MG63 (cell line): ENCODE measurements at regions not wholly inside any gene's neighbourhood (a gene's known extent, or its start where the extent isn't known, plus 50 kb on each side); places are given as distances from the start of the nearest gene placed in this dataset.
"Not testable (repeated sequence)": the region's sequence is repeated elsewhere in the genome, so short reads cannot be mapped to it uniquely, and the experiment has no call there.

Experiments
- DNase-seq: peaks from one replicate; pipeline ENCODE4 v3.0.0-alpha.2; 2020
- H3K27me3 ChIP-seq: fragments of 250-450 bp; sonication (Bioruptor Pico); 2 replicates; pipeline ENCODE4 v1.5.1; 2020; ENCODE audit warnings: mild to moderate bottlenecking, moderate library complexity
- H3K36me3 ChIP-seq: fragments of 250-450 bp; sonication (Bioruptor Pico); 2 replicates; pipeline ENCODE4 v1.5.1; 2020; ENCODE audit warnings: mild to moderate bottlenecking, moderate library complexity
- H3K4me3 ChIP-seq: fragments of 250-450 bp; sonication (Bioruptor Pico); 2 replicates; pipeline ENCODE4 v1.5.1; 2020; ENCODE audit warnings: mild to moderate bottlenecking, moderate library complexity
- H3K9me3 ChIP-seq: fragments of 250-450 bp; sonication (Bioruptor Pico); 2 replicates; pipeline ENCODE4 v1.5.1; 2020; ENCODE audit warnings: mild to moderate bottlenecking, moderate library complexity

DNA sequence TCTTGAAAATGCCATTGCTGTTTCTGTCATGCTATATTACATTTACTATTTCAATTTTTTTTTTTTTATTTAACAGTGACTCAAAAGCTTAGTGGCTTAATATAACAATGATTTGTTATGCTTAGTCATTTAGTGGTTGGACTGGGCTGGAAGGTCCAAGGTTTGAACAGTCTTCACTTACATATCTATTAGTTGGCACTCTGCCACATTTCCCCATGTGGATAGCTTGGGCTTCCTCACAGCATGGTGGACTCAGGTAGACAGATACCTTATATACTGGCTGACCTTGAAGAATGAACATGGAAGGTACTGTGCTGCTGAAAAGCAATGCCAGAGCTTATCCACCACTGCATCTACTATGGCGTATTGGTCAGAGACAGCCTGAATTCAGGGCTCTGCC is 909.5 kb upstream of the SOX11 start:
- DNase-seq, result no peak

DNA sequence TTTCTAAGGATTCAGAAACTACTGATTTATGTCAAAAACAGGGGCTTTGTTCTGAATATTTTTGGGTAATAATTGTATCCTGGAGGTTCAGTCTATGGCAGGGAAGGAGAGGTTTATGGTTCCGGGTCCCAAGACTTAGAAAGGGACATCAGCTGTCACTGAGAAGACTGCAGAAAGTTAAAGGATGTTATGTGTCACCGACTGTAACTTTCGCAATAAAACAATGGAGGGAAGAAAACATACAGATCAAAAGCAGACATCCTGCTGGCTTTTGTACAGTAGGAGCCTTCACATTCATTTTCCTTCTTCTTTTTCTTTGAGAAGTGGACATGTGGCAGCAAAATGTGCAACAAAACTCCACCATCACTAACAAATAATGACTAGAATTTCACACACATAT is 900.7 kb upstream of the SOX11 start:
- H3K36me3 ChIP-seq, result no peaks in the 10 kb centered on the region
- H3K27me3 ChIP-seq, result no peaks in the 10 kb centered on the region
- H3K9me3 ChIP-seq, result no peaks in the 10 kb centered on the region
- DNase-seq, result no peak
- no peak overlapping the region for H3K4me3 ChIP-seq

More for the DNA sequence above, 909.5 kb upstream of the SOX11 start:
- Histone ChIP-seq H3K4me3 (no peak overlapping the region), H3K9me3 (no peaks in the 10 kb centered on the region), H3K27me3 (no peaks in the 10 kb centered on the region), H3K36me3 (no peaks in the 10 kb centered on the region)

DNA sequence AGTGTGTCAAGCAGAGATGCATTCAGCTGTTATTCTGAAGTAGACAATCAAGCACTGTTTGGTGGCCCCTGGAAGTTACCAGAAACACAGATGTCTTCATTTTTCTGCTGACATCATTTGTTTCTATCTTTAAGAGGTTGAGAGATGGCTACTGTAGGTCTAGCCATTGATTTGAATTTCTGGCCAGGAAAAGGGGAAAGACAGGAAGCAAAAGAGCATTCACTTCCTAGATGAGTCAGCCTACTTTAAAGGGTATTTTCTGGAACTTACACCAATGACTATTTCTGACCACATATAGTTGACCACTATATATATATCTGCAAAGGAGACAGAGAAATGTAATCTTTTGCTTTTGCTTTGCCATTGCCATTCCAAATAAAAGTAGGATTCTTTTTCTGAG is 900.1 kb upstream of the SOX11 start:
- no peak overlapping the region for H3K4me3 ChIP-seq
- DNase-seq, result no peak
- no peaks in the 10 kb centered on the region for H3K27me3 ChIP-seq
- H3K9me3 ChIP-seq, result no peaks in the 10 kb centered on the region
- no peaks in the 10 kb centered on the region for H3K36me3 ChIP-seq

DNA sequence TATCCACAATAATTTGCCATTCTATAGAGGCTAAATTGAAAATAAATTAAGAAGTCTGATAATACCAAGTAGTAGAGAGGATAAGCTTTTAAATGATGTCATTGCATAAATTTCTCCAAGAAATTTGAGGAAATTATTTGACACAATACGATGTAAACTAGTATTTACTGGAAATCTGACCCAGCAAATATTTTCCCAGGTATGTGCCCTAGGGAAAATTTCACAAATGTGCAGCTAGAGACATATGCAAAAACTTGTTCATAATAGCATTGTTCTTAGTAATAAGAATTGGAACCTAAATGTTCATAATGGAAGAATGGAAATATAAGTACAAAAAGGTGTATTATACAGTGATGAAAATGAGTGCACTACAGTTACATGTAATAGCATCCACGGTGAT is 888.8 kb upstream of the SOX11 start:
- no peaks in the 10 kb centered on the region for H3K36me3 ChIP-seq
- H3K9me3 ChIP-seq, result no peaks in the 10 kb centered on the region
- no peaks in the 10 kb centered on the region for H3K27me3 ChIP-seq
- H3K4me3 ChIP-seq, result no peak overlapping the region
- no peak for DNase-seq

DNA sequence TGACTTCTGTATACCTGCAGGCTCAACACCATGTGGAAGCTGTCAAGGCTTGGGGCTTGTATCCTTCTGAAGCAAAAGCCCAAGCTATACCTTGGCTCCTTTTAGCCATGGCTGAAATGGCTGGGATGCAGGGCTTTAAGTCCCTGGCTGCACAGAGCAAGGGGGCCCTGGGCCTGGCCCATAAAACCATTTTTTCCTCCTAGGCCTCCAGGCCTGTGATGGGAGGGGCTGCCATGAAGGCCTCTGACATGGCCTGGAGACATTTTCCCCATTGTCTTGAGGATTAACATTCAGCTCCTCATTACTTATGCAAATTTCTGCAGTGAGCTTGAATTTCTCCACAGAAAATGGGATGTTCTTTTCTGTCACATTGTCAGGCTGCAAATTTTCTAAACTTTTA is 878.0 kb upstream of the SOX11 start:
- H3K4me3 ChIP-seq, DNase-seq, H3K27me3 ChIP-seq, H3K36me3 ChIP-seq, H3K9me3 ChIP-seq: not testable (repeated sequence)

DNA sequence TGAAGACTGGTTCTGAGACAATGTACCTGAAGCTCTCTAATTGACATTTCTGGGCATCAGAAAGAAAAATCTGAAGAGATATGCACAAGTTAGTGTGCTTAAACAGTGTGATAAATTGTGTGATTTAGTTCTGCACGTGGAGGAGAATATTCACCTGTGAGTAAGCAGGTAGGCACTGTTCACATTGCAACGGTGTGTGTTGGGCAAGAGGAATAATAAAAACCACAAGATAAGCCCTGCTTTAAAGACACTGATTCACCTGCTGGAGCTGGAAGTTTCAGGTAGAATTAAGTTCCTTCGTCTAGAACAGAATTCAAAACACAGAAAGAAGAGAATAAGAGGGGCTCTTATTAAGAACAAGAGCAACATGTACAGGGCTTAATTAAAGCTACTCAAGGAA is 864.3 kb upstream of the SOX11 start:
- DNase-seq, result no peak
- H3K9me3 ChIP-seq, result no peaks in the 10 kb centered on the region
- H3K36me3 ChIP-seq, result no peaks in the 10 kb centered on the region
- H3K27me3 ChIP-seq, result no peaks in the 10 kb centered on the region
- H3K4me3 ChIP-seq, result no peak overlapping the region

DNA sequence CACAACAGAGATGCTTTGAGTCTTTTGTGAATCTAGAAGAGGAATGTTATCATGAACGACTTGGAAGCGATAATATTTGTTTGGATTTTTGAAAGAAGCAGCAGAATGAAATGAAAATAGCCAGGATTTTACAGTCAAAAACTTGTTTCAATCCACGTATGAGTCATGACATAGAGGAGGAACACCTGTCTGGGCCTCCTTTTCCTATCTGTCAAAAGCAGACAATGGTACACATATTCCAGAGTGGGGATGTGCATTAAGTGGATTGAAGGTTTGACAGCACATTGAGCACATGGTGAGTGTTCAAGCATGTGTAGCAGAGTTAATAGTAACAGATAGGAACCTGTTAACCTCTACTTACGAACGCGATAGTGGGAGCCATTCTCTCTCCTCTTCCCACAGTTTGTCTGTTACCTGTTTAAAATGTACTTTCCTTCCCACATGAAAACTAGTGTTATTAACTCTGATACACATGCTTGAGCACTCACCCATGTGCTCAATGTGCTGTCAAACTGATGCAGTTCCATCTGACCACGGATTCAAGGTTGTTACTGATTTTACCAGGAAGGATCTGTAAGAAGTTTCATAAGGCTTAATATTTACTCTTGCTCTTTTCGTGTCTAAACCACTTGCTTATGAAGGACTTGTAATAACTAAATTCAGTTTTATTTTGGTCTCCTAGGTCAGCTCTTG is 863.4 kb upstream of the SOX11 start:
- H3K4me3 ChIP-seq, result no peak overlapping the region
- no peaks in the 10 kb centered on the region for H3K27me3 ChIP-seq
- no peaks in the 10 kb centered on the region for H3K9me3 ChIP-seq
- DNase-seq, result no peak
- H3K36me3 ChIP-seq, result no peaks in the 10 kb centered on the region

DNA sequence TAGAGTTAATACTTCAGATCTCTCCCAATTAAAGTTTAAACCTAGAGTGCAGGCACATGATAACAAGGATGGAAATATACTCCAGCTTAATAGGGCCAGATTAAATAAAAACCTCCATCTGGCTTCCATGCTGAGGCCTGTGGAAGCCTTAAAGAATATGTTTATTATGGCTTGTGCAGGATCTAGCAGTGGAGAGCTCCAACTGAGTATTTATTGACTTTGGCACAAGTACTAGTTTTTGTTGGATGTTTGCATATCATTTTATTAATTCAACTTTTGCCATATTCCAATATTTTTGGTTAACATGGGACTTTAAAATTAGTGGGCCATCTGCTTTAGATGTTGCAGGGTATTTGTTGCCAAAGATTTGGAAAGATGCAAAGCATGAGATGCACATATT is 860.4 kb upstream of the SOX11 start:
- Histone ChIP-seq H3K9me3 (no peaks in the 10 kb centered on the region), H3K36me3 (no peaks in the 10 kb centered on the region)
- no peak for DNase-seq

DNA sequence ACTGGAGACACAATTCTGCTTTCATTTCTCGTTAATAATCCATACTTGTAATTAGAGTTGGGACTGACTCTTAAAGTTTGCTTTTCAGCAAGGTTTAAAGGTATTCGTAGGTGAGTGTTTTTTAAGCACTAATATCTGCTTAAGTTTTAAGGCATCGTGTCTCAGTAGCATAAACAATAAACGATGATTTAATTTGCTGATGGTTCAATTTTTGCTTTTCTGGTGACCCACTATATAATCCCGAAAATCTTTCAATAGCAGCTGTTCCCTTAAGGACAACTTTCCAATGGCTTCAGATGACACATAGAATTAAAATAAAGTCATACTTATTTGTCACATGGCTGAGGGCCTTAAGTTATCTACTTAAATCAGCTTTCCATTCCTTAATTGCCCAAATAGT is 859.5 kb upstream of the SOX11 start:
- no peak overlapping the region for H3K4me3 ChIP-seq
- no peaks in the 10 kb centered on the region; the same call in 1 of the 2 replicates for H3K27me3 ChIP-seq
- no peaks in the 10 kb centered on the region for H3K36me3 ChIP-seq
- no peak for DNase-seq
- H3K9me3 ChIP-seq, result no peaks in the 10 kb centered on the region

More for the DNA sequence above, 860.4 kb upstream of the SOX11 start:
- Histone ChIP-seq H3K27me3 (no peaks in the 10 kb centered on the region; the same call in 1 of the 2 replicates), H3K4me3 (no peak overlapping the region)

DNA sequence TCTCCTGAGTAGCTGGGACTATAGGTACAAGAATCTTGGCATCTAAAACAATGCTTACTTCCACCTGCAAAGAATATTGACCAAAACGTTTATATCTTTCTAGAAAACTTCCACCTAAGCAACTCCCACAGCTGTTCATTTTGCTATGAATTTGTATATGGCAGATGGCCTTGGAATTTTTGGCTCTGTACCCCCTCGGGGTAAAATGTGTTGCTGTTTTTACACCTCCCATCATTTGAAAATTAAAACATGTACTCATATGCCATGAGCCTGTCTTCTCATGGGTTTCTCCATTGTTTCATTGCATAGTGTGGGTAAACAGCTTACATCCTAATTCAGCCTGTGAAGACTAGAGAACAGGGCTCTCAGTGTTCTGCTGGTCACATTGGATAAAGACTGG is 853.6 kb upstream of the SOX11 start:
- Histone ChIP-seq H3K4me3 (no peak overlapping the region), H3K9me3 (no peaks in the 10 kb centered on the region), H3K36me3 (no peaks in the 10 kb centered on the region), H3K27me3 (no peaks in the 10 kb centered on the region; the same call in 1 of the 2 replicates)
- no peak for DNase-seq

DNA sequence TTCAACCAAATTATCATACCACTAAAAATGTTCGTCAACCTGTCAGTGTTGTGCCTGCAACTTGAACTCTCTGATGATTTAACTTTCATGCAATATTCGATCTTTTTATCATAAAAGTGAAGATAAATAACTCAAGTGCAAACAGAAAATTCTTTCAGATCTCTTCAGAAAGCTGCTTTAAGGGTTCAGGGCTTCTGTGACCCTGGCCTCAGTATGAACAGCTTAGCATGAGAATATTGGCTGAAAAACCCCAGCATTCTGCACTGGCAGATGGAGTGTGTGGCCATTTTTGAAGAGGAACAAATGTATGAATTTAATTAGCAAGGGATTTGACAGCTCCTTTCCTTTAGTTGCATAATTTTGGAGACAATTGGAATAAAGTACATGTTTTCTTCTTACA is 851.4 kb upstream of the SOX11 start:
- Histone ChIP-seq H3K4me3 (no peak overlapping the region), H3K36me3 (no peaks in the 10 kb centered on the region), H3K27me3 (no peaks in the 10 kb centered on the region; the same call in 1 of the 2 replicates), H3K9me3 (no peaks in the 10 kb centered on the region)
- DNase-seq, result no peak

DNA sequence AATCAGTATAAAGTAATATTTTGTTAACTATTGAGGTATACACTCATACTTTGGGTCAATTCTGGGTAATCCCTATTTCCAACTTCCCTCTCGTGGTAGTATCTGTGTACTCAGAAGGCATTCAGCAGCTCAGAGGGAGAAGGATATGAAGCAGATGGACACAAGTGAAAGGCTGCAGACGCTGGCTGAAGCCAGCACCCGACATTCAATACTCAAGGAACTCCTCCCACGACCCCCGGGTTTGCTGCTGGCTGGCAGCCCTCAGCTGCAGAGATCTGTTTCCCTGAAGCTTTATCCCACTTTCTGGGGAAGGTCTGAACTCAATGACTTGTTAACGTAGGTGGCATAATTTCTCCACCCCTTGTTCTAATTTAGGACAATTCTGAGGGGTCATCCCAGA is 847.3 kb upstream of the SOX11 start:
- Histone ChIP-seq H3K9me3 (no peaks in the 10 kb centered on the region), H3K36me3 (no peaks in the 10 kb centered on the region), H3K27me3 (no peaks in the 10 kb centered on the region), H3K4me3 (no peak overlapping the region)
- no peak for DNase-seq

DNA sequence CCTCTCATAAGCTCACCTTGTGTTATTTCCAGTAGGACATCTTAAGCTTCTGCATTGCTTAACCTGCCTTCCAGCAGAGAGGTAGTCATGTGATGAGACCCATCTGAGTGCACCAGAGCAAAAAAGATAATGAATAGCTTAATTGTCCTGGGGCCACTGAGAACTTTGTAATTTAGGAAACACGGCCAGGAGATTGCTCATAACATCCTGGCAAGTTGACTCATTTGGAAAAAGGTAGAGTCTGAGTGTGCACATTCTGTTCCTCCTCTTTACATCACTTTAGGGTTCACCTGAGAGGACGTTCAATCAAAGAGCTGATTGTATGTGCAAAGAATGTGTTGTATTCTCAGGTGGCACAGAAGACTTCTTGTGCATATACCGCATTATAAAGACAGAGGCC is 830.2 kb upstream of the SOX11 start:
- Histone ChIP-seq H3K36me3 (no peaks in the 10 kb centered on the region), H3K9me3 (no peaks in the 10 kb centered on the region), H3K27me3 (no peaks in the 10 kb centered on the region), H3K4me3 (no peak overlapping the region)
- DNase-seq, result no peak

DNA sequence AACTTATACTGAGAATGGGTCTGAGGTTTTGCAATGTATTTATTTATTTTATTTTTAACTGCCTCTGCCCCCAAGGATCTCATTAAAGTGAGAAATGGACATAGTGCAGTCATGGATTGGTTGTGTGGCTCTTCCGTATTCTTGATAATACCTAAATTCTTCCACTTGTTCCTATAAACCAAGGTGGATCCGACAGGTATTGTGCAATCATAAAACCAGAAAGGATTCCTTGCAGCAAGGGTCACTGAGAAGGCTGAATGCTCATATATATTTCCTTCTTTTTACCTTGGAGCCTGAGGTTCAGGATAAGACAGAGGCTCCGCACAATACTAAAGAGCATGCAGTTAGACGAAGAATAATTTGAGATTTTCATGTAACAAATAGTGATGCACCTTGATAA is 826.0 kb upstream of the SOX11 start:
- no peak for DNase-seq
- H3K4me3 ChIP-seq, result no peak overlapping the region

DNA sequence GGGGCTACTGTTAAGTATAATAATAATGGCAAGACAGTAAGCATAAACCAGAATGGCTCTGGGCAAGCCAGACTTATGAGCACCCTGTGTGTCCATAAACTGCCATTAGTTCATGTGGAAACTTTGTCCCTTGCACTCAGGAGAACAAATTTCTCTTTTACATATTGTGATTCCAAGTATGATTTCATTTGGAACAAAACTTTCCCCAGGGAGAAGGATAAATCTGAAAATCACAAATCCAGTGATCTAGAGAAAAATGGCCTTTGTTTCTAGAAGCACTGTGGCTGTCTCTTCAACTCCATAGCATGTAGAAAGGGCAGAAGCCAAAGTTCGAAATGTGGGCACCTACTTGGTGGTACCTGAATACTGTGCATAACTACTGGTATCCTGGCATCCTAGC is 823.7 kb upstream of the SOX11 start:
- Histone ChIP-seq H3K4me3 (no peak overlapping the region), H3K27me3 (no peaks in the 10 kb centered on the region), H3K9me3 (no peaks in the 10 kb centered on the region), H3K36me3 (no peaks in the 10 kb centered on the region)
- no peak for DNase-seq

More for the DNA sequence above, 826.0 kb upstream of the SOX11 start:
- H3K27me3 ChIP-seq, result no peaks in the 10 kb centered on the region
- H3K36me3 ChIP-seq, result no peaks in the 10 kb centered on the region
- H3K9me3 ChIP-seq, result no peaks in the 10 kb centered on the region

DNA sequence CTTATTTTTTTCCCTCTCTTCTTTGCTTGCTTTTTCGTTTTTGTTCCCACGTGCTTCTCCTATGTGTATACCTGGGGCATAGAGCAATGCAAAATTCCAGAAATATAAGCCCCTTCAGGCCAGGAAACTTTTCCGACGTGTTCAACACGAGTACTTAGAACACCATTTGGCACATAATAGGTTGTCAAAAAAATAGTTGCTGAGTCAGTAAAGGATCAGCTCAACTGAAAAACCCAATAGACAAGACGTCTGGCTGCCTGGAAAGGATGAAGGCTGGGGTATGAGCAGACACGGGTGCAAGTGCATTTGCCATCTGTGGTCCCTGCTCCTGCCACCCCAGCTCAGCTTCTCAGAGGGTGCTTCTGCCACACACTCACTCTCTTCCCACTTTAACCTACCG is 823.0 kb upstream of the SOX11 start:
- Histone ChIP-seq H3K36me3 (no peaks in the 10 kb centered on the region), H3K9me3 (no peaks in the 10 kb centered on the region), H3K4me3 (no peak overlapping the region), H3K27me3 (no peaks in the 10 kb centered on the region)
- no peak for DNase-seq

DNA sequence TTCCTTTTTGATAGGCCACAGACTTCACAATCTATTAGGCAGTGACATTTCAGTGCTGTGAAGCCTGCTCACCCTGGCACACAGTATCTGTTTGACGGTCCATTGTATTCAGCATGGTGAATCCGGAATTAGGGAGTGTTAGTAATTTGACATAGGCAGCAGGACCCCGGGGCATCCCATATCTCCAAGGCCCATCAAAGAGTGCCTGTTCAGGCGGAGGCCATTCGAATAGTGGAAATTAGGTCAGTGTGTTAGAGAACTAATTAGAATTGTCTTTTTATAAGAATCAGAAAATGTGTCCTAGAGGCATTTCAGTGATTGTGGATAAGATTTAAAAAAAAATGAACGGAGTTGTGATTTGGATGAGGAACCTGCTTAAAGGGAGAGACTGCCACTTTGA is 818.8 kb upstream of the SOX11 start:
- no peak overlapping the region for H3K4me3 ChIP-seq
- H3K9me3 ChIP-seq, result no peaks in the 10 kb centered on the region
- no peaks in the 10 kb centered on the region for H3K36me3 ChIP-seq
- no peaks in the 10 kb centered on the region for H3K27me3 ChIP-seq
- DNase-seq, result no peak

DNA sequence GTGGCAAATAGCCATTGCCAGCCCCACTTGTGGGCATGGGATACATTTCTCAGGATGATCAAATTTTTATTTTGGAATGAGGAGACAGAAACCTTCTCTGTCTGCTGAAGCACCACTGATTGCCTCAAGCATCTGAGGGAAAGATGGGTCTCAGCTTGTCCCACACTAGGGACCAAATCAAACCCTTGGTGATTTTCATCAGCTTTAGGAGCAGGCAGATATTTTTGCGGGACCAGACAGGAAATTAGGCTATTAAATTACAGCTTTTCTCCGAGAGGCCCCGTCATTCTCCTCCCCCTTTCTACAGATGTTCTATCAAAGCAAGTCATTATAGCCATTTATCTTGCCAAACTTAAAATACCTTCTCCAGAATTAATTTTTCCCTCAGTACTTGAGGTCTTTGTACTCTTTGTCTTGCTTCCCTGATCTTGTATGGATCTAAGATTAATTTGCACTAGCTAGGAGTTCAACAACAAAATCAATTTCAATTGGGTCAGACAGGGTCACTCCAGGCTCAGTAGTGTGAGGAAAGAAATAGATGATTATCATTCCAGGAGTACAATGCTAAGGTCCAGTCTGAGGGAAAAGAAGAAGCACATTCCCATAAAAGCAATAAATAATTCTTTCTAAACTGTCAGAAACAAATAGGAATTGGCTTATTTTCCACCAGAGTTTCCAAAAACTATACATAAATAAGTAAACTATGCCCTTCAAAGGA is 818.1 kb upstream of the SOX11 start:
- Histone ChIP-seq H3K4me3 (no peak overlapping the region), H3K9me3 (no peaks in the 10 kb centered on the region), H3K27me3 (no peaks in the 10 kb centered on the region), H3K36me3 (no peaks in the 10 kb centered on the region)
- no peak for DNase-seq
